ENCODE measurements at regions not wholly inside any gene's neighbourhood (a gene's known extent, or its start where the extent isn't known, plus 50 kb on each side); places are given as distances from the start of the nearest gene placed in this dataset.

GRCh38 chr4:110830461-110830860, 207.6 kb upstream of the PITX2 start:
- TF ChIP-seq CTCF (IDR thresholded peaks at IDR 0.05) (no peak), POLR2AphosphoS5 (IDR thresholded peaks at IDR 0.05; ENCODE audit: low read depth, low read length) (no peak), TCF7L2 (IDR thresholded peaks at IDR 0.05; ENCODE audit: low read depth, low read length) (no peak), SIN3A (IDR thresholded peaks at IDR 0.05; ENCODE audit: borderline replicate concordance, insufficient read depth, low read depth, low read length) (no peak), REST (IDR thresholded peaks at IDR 0.05; ENCODE audit: insufficient read depth in 1 of 2, low read depth in 2 of 2, low read length in 1 of 2) (no peak)
